Liver (tissue), 3 donors: ENCODE measurements at regions not wholly inside any gene's neighbourhood (a gene's known extent, or its start where the extent isn't known, plus 50 kb on each side); places are given as distances from the start of the nearest gene placed in this dataset.

Experiments
- CTCF ChIP-seq: fragments of 150-350 bp; IDR thresholded peaks from 2 replicates; pipeline ENCODE4 v1.5.1; 2017; ENCODE audit warnings: improper control_type of control experiment, low read depth, low read length; ENCODE audit not compliant: missing input control
- GABPA ChIP-seq, 2 donors: IDR thresholded peaks in 1 of 2; conservative IDR thresholded peaks in 1 of 2; 2 replicates each; pipeline ENCODE4 v1.6.1; 2016; ENCODE audit warnings: antibody characterized with exemption in 2 of 2, mild to moderate bottlenecking in 1 of 2, moderate library complexity in 1 of 2
- HNF4G ChIP-seq: IDR thresholded peaks from 2 replicates; pipeline ENCODE4 v1.6.1; 2016; ENCODE audit warnings: antibody characterized with exemption
- MAX ChIP-seq: IDR thresholded peaks from 2 replicates; pipeline ENCODE4 v1.6.1; 2016; ENCODE audit warnings: antibody characterized with exemption
- NR2F2 ChIP-seq: IDR thresholded peaks from 2 replicates; pipeline ENCODE4 v1.6.1; 2016; ENCODE audit warnings: antibody characterized with exemption
- REST ChIP-seq: IDR thresholded peaks from 2 replicates; pipeline ENCODE4 v1.6.1; 2016; ENCODE audit warnings: antibody characterized with exemption, mild to moderate bottlenecking
- YY1 ChIP-seq: IDR thresholded peaks from 2 replicates; pipeline ENCODE4 v1.6.1; 2016; ENCODE audit warnings: antibody characterized with exemption, mild to moderate bottlenecking
- ZBTB33 ChIP-seq: IDR thresholded peaks from 2 replicates; pipeline ENCODE4 v1.6.1; 2016; ENCODE audit warnings: antibody characterized with exemption
- donor health status: healthy.
- donor health status: healthy.

- no peak for TF ChIP-seq GABPA (IDR thresholded peaks at IDR 0.05 in 1 of 2, conservative IDR thresholded peaks at IDR 0.05 in 1 of 2)
- no peak for TF ChIP-seq MAX
- no peak for TF ChIP-seq CTCF
- TF ChIP-seq NR2F2 = no peak
- TF ChIP-seq YY1 = no peak
- TF ChIP-seq ZBTB33 = no peak
- no peak for TF ChIP-seq HNF4G
- TF ChIP-seq REST = no peak
These were observed 116.0 kb upstream of the BTG1 start for GRCh38 chr12:92261692-92262091.
